ENCODE measurements at regions not wholly inside any gene's neighbourhood (a gene's known extent, or its start where the extent isn't known, plus 50 kb on each side); places are given as distances from the start of the nearest gene placed in this dataset.

GRCh38 chr18:73528066-73528465 is 619.6 kb downstream of the FBXO15 start:
- RAD21 ChIA-PET (ENCODE audit: low non-redundant PET in 1 of 2, low total read pairs in 2 of 2, uncharacterized antibody in 2 of 2, unreplicated experiment in 2 of 2), result no interaction called here
- DNase-seq (ENCODE audit: low read depth, low spot score) (no peak), ATAC-seq (no peak)
- POLR2A ChIA-PET, result no interaction called here
- no peaks in the 10 kb centered on the region for H3K36me3 ChIP-seq (ENCODE audit: control insufficient read depth in 1 of 2, insufficient read depth in 2 of 2, low read length in 2 of 2)
- no peaks in the 10 kb centered on the region for H3K79me2 ChIP-seq (ENCODE audit: insufficient read depth, low read length)
- H3K9ac ChIP-seq (ENCODE audit: low read length), result no peak overlapping the region
- no peaks in the 10 kb centered on the region for H3K4me1 ChIP-seq (ENCODE audit: control insufficient read depth in 1 of 2, insufficient read depth in 2 of 2, low read length in 2 of 2)
- intact Hi-C loops (cut with micrococcal nuclease), result no loop called here
- H3K9me2 ChIP-seq (ENCODE audit: insufficient read depth), result no peaks in the 10 kb centered on the region
- no peaks in the 10 kb centered on the region for H4K20me1 ChIP-seq (ENCODE audit: insufficient read depth)
- H3K27me3 ChIP-seq (ENCODE audit: insufficient read depth, low read length), result no peaks in the 10 kb centered on the region
- H3K9me3 ChIP-seq (ENCODE audit: control insufficient read depth in 1 of 2, insufficient read depth in 1 of 2, low read depth in 1 of 2, low read length in 2 of 2), result peaks cover 13 to 36% of the 10 kb centered on the region in 2 experiments; a peak in 2 of 4 replicates
- no peak overlapping the region for H2AFZ ChIP-seq (ENCODE audit: low read depth, low read length, poor library complexity, severe bottlenecking)
- TF ChIP-seq SRF (IDR thresholded peaks at IDR 0.05; ENCODE audit: low read depth) (no peak), SP1 (IDR thresholded peaks at IDR 0.05; ENCODE audit: low read depth) (no peak), MAX (IDR thresholded peaks at IDR 0.05) (no peak), ZNF274 (IDR thresholded peaks at IDR 0.05; ENCODE audit: low read depth, low read length) (no peak), YY1 (IDR thresholded peaks at IDR 0.05; ENCODE audit: extremely low read depth, insufficient replicate concordance, low read depth, low read length) (no peak), ZBTB33 (IDR thresholded peaks at IDR 0.05; ENCODE audit: extremely low read depth, insufficient replicate concordance, low read length) (no peak), RAD21 (IDR thresholded peaks at IDR 0.05; ENCODE audit: low read depth) (no peak), JUND (IDR thresholded peaks at IDR 0.05) (no peak), SIN3A (IDR thresholded peaks at IDR 0.05; ENCODE audit: low read depth) (no peak), CEBPB (IDR thresholded peaks at IDR 0.05; ENCODE audit: low read depth) (no peak), POLR2A (IDR thresholded peaks at IDR 0.05; ENCODE audit: borderline replicate concordance, extremely low read depth, insufficient read depth, insufficient read length) (no peak), ATF3 (IDR thresholded peaks at IDR 0.05) (no peak), EZH2phosphoT487 (IDR thresholded peaks at IDR 0.05; ENCODE audit: borderline replicate concordance) (no peak), TCF7L2 (IDR thresholded peaks at IDR 0.05; ENCODE audit: borderline replicate concordance, extremely low read depth, insufficient read depth, insufficient read length) (no peak)
- no peak overlapping the region for H3K27ac ChIP-seq (ENCODE audit: low read depth, low read length)
- H3K4me3 ChIP-seq (replicated peaks in 1 of 2; ENCODE audit: low read depth in 1 of 2, low read length in 2 of 2), result no peak overlapping the region
- H3K4me2 ChIP-seq (ENCODE audit: low read length), result no peak overlapping the region
- CTCF ChIA-PET, result no interaction called here
- no TSS peak for BruUV-seq (replicated peaks)
